ENCODE measurements at regions not wholly inside any gene's neighbourhood (a gene's known extent, or its start where the extent isn't known, plus 50 kb on each side); places are given as distances from the start of the nearest gene placed in this dataset.

DNA sequence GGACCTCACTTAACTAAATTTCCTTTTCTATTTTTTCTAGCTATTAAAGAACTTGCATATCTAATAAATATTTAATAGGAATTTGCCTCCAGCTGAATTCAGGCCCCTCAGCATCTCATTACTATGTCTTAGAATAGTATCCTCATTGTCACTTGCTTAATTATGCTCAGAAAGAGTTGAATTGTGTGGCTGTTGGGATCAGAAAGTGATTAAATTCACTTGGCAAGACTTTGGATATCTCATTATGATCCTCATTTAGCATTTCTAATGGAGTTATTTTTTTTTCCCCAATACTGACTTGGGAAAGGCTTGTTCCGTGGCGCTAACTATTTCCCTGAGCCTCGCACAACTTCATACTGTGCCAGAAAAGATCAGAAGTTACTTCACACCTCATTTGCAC is 158.8 kb downstream of the IDS start:
- H3K4me1 ChIP-seq, result no peaks in the 10 kb centered on the region
- no peaks in the 10 kb centered on the region for H3K9me3 ChIP-seq
- H3K36me3 ChIP-seq, result no peaks in the 10 kb centered on the region
- TF ChIP-seq, protein P1, sequence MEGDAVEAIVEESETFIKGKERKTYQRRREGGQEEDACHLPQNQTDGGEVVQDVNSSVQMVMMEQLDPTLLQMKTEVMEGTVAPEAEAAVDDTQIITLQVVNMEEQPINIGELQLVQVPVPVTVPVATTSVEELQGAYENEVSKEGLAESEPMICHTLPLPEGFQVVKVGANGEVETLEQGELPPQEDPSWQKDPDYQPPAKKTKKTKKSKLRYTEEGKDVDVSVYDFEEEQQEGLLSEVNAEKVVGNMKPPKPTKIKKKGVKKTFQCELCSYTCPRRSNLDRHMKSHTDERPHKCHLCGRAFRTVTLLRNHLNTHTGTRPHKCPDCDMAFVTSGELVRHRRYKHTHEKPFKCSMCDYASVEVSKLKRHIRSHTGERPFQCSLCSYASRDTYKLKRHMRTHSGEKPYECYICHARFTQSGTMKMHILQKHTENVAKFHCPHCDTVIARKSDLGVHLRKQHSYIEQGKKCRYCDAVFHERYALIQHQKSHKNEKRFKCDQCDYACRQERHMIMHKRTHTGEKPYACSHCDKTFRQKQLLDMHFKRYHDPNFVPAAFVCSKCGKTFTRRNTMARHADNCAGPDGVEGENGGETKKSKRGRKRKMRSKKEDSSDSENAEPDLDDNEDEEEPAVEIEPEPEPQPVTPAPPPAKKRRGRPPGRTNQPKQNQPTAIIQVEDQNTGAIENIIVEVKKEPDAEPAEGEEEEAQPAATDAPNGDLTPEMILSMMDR (IDR thresholded peaks at IDR 0.05), result no peak
- TF ChIP-seq EP300 (IDR thresholded peaks at IDR 0.05), result no peak
- TF ChIP-seq POLR2A (IDR thresholded peaks at IDR 0.05), result no peak
- H3K4me3 ChIP-seq, result no peak overlapping the region
- no peaks in the 10 kb centered on the region for H3K27me3 ChIP-seq
- WGBS, 2 donors, result 30 to 52% methylated on average over 3 of the region's 3 CpGs
- H3K27ac ChIP-seq, result no peak overlapping the region
- no peak for DNase-seq (ENCODE audit: low spot score in 2 of 2)

DNA sequence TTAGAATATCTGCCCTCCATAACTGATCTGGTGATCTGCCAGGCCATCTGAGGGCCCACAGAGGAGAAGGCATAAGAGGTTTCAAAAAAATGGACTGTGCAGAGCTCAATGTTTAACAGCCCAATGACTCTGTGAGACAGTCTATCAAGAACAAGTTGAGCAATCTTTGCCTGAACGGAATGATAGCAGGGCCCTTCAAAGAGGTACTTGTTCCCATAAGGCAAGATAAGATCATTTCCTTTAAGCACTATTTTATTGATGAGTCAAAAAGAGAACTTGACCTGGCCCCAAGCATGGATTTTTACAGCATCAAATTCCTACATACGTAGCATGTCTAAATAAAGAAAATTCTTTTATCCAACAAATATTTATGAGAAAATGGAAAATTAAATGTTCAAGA is 182.8 kb downstream of the IDS start:
- Histone ChIP-seq H3K4me1 (no peaks in the 10 kb centered on the region), H3K27me3 (no peaks in the 10 kb centered on the region), H3K27ac (no peak overlapping the region), H3K4me3 (no peak overlapping the region), H3K36me3 (no peaks in the 10 kb centered on the region), H3K9me3 (no peaks in the 10 kb centered on the region)
- TF ChIP-seq EP300 (IDR thresholded peaks at IDR 0.05), result no peak
- TF ChIP-seq POLR2A (IDR thresholded peaks at IDR 0.05), result no peak
- TF ChIP-seq, protein P1 (IDR thresholded peaks at IDR 0.05), result no peak
- DNase-seq (ENCODE audit: low spot score in 2 of 2), result no peak
- WGBS, 2 donors, result 61 to 64% methylated on average over 2 of the region's 2 CpGs

DNA sequence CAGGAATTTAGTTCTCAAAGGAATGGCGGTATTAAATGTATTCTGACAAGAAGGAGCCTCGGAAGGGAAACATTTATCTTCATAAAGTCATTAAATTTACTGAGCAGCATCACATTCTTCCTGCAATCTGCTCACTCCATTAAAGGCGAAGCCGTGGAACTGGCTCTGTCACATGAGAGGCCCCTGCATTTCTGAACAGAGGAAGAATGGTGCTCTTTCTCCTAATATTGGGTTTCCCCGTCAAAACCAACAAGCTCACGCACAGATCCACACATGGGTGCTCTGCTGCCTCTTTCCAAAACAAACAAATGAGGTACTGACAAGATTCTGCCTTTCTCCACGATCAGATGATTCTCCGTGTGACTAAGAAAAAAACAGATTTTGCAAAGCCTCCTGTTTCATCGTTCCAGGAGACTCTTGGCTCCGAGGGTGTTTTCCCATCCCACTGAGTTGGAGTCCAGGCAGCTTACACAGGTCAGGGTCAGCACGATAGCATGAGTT is 191.2 kb downstream of the IDS start:
- no peak for TF ChIP-seq EP300 (IDR thresholded peaks at IDR 0.05)
- TF ChIP-seq, protein P1 (IDR thresholded peaks at IDR 0.05), result no peak
- TF ChIP-seq POLR2A (IDR thresholded peaks at IDR 0.05), result no peak

DNA sequence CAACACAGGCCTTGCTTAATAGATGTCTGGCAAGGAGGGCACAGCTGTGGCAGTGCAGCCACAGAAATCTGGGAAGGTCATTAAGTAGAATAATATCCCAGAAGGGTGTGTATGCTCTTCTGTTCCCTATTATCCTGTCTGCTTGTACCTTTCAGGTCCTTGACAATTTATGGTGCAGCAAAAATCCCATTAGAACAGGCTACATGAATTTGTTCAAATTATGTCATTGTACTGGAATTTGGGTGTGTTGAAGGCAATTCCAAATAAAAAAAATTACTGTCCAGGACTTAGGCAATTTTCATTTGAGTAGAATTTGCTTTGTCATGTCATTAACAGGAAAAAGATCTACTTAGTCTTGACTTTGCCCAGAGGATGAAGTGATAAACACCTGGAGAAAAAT is 192.1 kb downstream of the IDS start:
- peak overlapping the region in 1 of 4 donors; percentile 50 for H3K27ac ChIP-seq
- H3K36me3 ChIP-seq, result no peaks in the 10 kb centered on the region

More for the DNA sequence above, 191.2 kb downstream of the IDS start:
- Histone ChIP-seq H3K4me1 (peaks cover 0 to 8% (median 0%) of the 10 kb centered on the region in 4 donors), H3K27ac (peak overlapping the region in 2 of 4 donors; percentile 28 to 50), H3K4me3 (no peak overlapping the region), H3K36me3 (no peaks in the 10 kb centered on the region), H3K9me3 (no peaks in the 10 kb centered on the region), H3K27me3 (no peaks in the 10 kb centered on the region)
- 23 to 50% methylated on average over 11 of the region's 11 CpGs for WGBS, 2 donors
- DNase-seq (ENCODE audit: low spot score in 2 of 2), result no peak

DNA sequence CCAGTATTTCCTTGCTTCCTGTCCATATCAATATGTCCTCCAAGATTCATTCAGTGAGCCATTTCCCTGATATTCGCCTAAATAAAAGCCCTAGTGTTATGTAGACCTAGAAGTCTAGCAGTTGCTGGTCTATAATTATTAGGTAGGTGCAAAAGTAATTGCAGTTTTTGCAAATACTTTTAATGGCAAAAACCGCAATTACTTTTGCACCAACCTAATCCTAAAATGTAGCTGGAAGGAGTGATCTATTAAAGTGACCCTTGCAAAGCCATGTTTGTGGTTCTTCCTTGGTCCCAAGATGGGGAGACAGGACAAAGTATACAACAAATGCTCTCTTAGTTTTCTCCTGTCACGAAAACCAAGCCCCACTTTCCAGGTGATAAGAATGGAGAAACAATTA is 193.0 kb downstream of the IDS start:
- Histone ChIP-seq H3K27me3 (no peaks in the 10 kb centered on the region), H3K36me3 (no peaks in the 10 kb centered on the region), H3K27ac (no peak overlapping the region), H3K4me1 (peaks cover 0 to 8% (median 0%) of the 10 kb centered on the region in 4 donors), H3K9me3 (no peaks in the 10 kb centered on the region), H3K4me3 (no peak overlapping the region)
- TF ChIP-seq, protein P1 (IDR thresholded peaks at IDR 0.05), result no peak
- TF ChIP-seq POLR2A (IDR thresholded peaks at IDR 0.05), result no peak
- no peak for TF ChIP-seq EP300 (IDR thresholded peaks at IDR 0.05)
- DNase-seq (ENCODE audit: low spot score in 2 of 2), result no peak
- 70 to 96% methylated on average over 3 of the region's 3 CpGs for WGBS, 2 donors

More for the DNA sequence above, 192.1 kb downstream of the IDS start:
- H3K27me3 ChIP-seq, result no peaks in the 10 kb centered on the region
- no peak overlapping the region for H3K4me3 ChIP-seq
- DNase-seq (ENCODE audit: low spot score in 2 of 2), result no peak
- TF ChIP-seq EP300 (IDR thresholded peaks at IDR 0.05) (no peak), POLR2A (IDR thresholded peaks at IDR 0.05) (no peak)
- TF ChIP-seq, protein P1 (IDR thresholded peaks at IDR 0.05), result no peak
- no peaks in the 10 kb centered on the region for H3K9me3 ChIP-seq
- peaks cover 0 to 8% (median 0%) of the 10 kb centered on the region in 4 donors for H3K4me1 ChIP-seq
